ENCODE measurements at regions not wholly inside any gene's neighbourhood (a gene's known extent, or its start where the extent isn't known, plus 50 kb on each side); places are given as distances from the start of the nearest gene placed in this dataset.

DNA sequence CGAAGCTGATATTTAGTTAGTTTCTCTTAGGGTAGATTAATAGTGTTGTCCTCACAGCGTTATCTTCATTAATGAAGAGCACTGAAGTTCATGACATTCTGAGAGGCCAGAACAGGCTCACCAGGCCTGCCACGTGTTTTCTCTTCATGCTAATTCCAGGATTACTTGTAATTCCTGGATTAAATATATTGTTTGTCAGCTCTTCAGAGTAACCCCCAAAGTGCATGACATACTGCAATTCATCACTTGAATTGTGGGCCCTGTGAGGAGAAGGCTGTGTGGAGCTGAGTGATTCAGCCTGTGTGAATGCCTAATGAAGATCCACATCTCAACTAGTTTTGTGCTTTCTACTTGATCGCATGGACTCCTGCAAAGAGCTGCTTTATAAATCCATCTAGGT, 401.0 kb upstream of the ADAMTSL1 start:
- no peak for DNase-seq (ENCODE audit: low read depth in 2 of 2)

DNA sequence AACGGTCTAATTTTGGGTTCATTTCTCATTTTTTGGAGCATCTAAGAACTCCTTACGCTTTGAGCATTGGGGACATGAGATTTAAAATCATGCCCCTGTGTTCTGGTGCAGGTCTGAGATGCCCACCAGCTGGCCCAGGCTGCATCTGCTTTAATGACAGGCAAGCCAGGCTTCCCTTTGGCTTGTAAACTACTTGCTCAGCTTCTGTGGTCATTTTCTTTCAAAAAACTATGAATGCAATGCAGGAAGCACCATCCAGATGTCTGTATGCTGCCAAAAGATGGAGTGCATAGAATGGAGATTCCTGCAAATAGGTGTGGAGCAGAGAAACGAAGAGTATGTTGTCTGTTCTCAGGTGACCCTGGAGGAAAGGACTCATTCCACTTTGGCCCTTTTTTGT, 399.9 kb upstream of the ADAMTSL1 start:
- DNase-seq (ENCODE audit: low read depth in 2 of 2) = no peak

DNA sequence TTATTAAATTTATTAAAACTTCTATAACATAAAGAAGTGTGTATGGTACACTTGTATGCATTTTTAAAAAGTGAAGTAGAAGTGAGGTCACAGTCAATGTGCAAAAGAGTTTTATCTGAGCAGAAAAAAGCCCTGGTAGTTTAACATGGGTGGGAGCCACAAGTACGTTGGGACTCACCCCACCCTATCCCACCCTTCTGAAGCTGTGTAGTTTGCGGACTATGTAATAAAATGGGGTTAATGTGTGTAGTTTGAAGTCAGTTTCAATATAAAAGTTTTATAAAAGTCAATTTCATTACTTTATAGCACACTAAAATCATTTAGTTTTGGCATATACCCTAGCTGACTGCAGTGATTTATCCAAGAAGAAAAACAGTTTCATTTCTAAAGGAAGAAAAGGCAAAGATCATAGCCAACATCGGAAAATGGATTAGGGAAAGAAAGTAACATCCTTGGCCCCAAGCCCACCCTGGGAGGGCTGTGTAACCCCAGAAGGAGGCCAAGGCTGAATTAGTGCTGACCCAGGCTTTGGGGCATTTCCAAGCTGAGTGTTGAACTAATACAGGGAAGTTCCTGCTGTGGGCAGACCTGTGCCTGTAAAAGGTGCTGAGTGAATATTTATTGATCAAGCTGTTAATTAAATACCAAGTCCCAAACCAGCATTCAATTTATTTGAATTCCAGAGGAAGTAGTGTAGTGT, 398.6 kb upstream of the ADAMTSL1 start:
- DNase-seq (ENCODE audit: low read depth in 2 of 2) = no peak

- DNase-seq (ENCODE audit: low read depth in 2 of 2) = no peak
Observed at GRCh38 chr9:18077941-18078678, 395.8 kb upstream of the ADAMTSL1 start.

DNA sequence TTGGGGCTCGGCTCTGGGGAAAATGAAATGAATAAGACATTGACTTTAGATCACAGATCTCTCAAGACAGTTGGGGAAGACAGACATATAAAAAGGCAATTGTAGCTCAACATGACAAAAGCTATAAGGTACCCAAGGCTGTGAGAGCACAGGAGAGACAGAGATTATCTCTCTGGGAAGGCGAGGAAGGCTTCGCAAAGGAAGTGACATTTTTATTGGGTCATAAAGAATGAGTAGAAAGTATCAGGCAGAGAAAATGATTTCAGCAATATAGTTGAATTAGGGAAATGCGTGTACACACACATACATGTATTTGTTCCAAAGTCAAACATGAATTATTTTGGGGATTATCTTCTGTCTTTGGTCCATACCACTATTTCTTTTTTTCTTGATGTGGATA, 381.8 kb upstream of the ADAMTSL1 start:
- no peak for DNase-seq (ENCODE audit: low read depth in 2 of 2)

DNA sequence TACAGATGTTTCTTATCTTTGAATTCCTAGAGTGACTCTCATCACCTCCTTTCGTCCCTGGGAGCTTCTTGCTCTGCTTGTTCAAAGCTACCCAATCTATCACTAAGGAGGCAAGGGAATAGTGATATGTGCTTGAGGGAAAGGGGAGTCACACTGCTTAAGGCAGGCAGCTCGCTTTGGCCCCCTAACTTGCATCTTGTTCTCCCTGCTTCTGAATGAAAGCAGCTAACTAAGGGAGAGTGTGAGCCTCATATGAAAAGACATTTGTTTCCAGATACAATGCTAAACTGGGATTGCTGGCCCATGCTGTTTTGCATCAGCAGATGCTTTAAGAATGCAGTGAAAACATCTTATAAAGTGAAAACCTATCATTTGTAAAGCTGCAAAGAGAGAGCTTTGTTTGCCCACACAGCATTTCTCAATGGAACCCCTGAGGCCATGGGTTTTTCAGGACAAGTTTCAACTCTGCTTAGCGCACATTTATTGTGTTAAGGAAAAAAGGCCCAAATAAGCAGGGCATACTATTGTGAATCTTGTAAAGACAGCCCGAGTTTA, 367.9 kb upstream of the ADAMTSL1 start:
- no peak for DNase-seq (ENCODE audit: low read depth in 2 of 2)

- no peak for DNase-seq (ENCODE audit: low read depth in 2 of 2)
Observed at GRCh38 chr9:18109675-18110074, 364.3 kb upstream of the ADAMTSL1 start.

DNA sequence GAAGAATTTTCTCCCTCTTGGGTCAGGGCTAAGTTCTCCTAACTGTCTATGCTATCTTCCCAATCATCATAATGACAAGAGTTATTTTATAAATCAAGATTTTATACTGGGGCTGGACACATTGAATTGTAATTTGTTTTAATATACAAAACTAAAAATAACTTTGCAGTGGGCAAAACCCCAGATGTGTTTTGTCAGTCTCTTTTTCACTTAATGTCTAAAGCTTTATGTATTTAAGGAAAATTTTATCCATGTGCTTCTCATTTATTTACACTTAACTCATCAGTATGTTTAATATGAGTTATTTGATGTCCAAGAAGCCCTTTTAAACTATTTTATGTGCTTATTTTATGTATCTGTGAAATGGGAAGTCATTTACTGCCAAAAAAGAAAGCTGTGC, 362.8 kb upstream of the ADAMTSL1 start:
- no peak for DNase-seq (ENCODE audit: low read depth in 2 of 2)

DNA sequence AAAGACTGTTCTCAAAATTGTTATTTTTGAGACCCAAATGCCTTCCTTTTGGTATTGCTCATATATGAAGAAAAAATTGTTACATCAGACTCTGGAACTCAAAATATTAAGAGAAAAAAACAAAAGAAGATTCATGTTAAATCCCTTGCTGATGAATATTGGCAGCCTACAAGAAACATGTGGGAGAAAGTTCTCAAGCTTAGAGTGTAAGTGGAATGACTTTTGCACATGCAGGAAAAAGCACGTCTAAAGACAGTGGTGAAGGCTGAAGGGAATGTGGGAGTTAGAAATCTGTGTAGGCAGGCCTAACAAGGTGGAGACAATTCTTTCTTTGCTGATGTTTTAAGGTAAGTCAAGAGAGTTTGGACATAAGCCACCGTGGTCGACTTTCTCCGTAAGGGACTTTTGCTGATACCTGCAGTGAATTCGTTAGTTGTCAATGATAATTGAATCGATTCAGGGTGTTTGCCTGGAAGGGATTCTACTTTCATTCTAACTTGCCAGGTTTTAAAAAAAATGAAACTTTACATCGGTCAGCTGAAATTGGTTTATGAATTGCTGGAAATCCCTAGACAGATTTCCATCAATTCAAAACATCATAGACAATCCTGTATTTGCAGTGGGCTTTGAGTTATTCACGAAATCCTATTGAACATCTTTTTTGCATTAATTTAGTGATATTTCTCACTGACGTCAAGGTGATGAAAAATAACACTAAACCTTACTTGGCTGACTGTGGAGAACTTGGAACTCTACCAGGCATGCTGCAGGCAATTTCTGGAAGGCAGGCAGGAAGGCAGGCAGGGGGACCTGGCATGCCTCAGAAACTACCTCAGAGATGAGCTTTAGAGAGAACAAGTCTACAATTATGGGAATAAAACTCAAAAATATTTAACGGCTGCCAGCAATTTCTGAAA, 359.1 kb upstream of the ADAMTSL1 start:
- DNase-seq (ENCODE audit: low read depth in 2 of 2) = no peak

- DNase-seq (ENCODE audit: low read depth in 2 of 2) = no peak
Observed at GRCh38 chr9:18118268-18118667, 355.7 kb upstream of the ADAMTSL1 start.

- no peak for DNase-seq (ENCODE audit: low read depth in 2 of 2)
Observed at GRCh38 chr9:18122171-18122570, 351.8 kb upstream of the ADAMTSL1 start.

DNA sequence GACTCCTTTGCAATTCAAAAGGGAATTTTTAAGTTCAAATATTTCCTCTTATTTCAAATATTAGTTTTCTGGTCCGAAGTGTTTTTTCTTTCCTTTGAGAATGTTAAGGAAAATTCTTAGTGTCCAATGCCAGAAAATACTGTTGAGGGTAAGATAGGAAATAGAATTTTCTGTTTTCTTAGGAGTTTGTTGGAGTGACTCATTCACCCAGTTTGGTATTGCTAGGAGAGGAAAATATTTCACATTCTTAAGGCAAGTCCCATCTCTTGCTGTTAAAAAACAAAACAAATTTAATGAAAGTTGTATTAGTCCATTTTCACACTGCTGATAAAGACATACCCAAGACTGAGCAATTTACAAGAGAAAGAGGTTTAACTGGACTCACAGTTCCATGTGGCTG, 349.2 kb upstream of the ADAMTSL1 start:
- DNase-seq (ENCODE audit: low read depth in 2 of 2) = no peak

GRCh38 chr9:18126831-18127498, 347.0 kb upstream of the ADAMTSL1 start:
- no peak for DNase-seq (ENCODE audit: low read depth in 2 of 2)

- no peak for DNase-seq (ENCODE audit: low read depth in 2 of 2)
Observed at GRCh38 chr9:18127499-18127875, 346.5 kb upstream of the ADAMTSL1 start.

- DNase-seq (ENCODE audit: low read depth in 2 of 2) = no peak
Observed at GRCh38 chr9:18129809-18130334, 344.1 kb upstream of the ADAMTSL1 start.

- no peak for DNase-seq (ENCODE audit: low read depth in 2 of 2)
Observed at GRCh38 chr9:18136354-18136994, 337.5 kb upstream of the ADAMTSL1 start.

DNA sequence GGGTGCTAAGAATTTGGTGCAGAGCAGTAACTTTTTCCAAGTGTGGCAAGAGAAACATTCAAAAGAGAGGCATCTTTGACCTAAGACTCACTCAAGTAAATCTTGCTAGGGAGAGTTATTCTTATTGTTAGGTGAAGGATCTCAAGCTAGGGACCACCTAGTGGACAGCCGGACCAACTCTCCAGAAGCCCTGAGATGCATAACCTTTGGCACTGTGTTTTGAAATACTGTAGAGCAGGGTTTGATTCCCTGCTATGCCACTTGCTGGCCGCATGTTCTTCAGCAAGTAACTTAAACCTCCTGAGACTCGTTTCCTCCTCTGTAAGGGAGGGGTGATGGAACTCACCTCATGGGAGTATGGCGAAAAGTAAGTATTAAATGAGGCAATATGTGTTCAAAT, 336.1 kb upstream of the ADAMTSL1 start:
- no peak for DNase-seq (ENCODE audit: low read depth in 2 of 2)

DNA sequence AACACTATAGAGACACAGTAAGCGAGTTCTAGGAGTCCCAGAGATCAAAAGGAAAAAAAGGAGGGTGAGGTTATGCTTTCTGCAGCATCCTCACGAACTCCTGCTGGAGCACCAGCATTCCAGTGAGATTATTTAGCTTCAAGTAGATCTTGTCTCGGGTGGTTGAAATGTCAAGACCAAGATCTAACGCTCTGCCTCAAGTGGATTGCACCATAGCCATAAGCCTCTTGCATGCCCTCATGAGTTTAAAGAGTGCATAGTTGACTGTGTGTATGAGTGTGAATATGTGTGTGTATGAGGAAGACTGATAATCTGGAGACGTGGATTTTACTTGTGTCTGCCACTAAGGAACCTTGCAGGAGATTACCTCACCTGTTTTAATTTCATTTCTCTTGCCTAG, 335.3 kb upstream of the ADAMTSL1 start:
- no peak for DNase-seq (ENCODE audit: low read depth in 2 of 2)

DNA sequence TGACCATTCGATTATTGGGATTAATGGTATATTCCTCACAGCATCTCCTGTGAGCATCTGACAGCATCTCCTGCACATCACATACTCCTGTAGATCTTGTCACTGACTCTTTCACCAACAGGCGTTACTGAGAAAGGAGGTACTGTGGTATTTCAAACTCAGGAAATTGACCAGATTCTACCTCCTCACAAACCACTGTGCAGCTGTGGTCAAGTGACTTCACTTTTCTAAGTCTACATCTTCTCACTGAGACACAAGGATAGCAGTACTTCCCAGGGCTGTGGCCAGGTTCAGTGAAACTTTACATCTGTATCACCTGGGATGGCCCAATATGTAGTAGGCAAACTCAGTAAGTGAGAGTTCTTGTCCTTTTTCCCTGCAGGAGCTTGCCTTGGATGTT, 332.3 kb upstream of the ADAMTSL1 start:
- no peak for DNase-seq (ENCODE audit: low read depth in 2 of 2)

DNA sequence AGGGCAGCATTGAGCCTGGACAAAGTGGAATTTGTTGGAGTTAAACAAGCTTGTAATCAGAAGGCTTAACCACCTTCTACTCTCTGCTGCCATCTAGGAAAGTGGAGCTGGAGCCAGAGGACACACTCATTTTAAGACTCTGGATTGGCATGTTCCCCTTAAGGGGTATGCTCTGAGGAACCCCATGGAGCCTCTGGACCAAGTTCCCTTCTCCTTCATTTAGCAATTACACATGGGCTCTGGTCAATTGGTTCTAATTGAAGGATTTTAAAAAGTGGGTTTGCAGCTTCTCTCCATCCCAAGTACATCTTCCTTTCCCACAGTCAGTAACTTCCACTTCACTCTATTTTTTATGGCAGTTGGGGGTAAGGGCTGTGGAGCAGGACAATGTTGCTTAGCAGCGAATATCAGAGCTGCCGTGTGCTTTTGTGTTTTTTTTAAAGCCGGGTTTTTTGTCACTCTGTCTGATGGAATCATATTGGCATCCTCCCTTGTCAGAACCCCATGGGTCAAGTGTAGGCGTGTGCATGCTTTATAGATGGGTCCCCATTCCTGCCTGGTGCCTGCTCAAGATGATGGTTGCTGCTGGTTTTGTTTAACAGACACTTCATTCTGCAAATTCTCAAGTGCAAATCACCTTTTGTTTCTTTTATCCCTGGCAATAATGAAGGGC, 330.7 kb upstream of the ADAMTSL1 start:
- no peak for DNase-seq (ENCODE audit: low read depth in 2 of 2)
